DOHH2 (cell line): ENCODE measurements at regions not wholly inside any gene's neighbourhood (a gene's known extent, or its start where the extent isn't known, plus 50 kb on each side); places are given as distances from the start of the nearest gene placed in this dataset.

ENCODE experiments used
- H3F3A ChIP-seq: fragments of 200-600 bp; sonication (generic), shearing (Covaris generic); 2 replicates; pipeline ENCODE4 v1.6.0; 2016; ENCODE audit warnings: antibody characterized with exemption, mild to moderate bottlenecking; ENCODE audit not compliant: control insufficient read depth, insufficient read depth
- H3K27ac ChIP-seq: fragments of 200-600 bp; sonication (generic); 2 replicates; pipeline ENCODE4 v1.5.1; 2014; ENCODE audit warnings: low read depth, mild to moderate bottlenecking, low read length, moderate library complexity
- H3K27me3 ChIP-seq: fragments of 200-600 bp; sonication (generic); 2 replicates; pipeline ENCODE4 v1.6.1; 2014; ENCODE audit warnings: mild to moderate bottlenecking, low read length, mixed read lengths; ENCODE audit not compliant: control insufficient read depth
- H3K36me3 ChIP-seq: fragments of 200-600 bp; sonication (generic); 2 replicates; pipeline ENCODE4 v1.6.1; 2014; ENCODE audit warnings: mild to moderate bottlenecking, low read length, moderate library complexity, mixed read lengths; ENCODE audit not compliant: control insufficient read depth
- H3K4me1 ChIP-seq: fragments of 200-600 bp; sonication (generic); 2 replicates; pipeline ENCODE4 v1.6.1; 2014; ENCODE audit warnings: mild to moderate bottlenecking, low read length, mixed read lengths; ENCODE audit not compliant: control insufficient read depth
- H3K4me2 ChIP-seq: fragments of 200-600 bp; sonication (generic); 2 replicates; pipeline ENCODE4 v1.6.0; 2014; ENCODE audit warnings: mild to moderate bottlenecking, low read length, moderate library complexity
- H3K4me3 ChIP-seq: fragments of 200-600 bp; sonication (generic); 2 replicates; pipeline ENCODE4 v1.5.1; 2014; ENCODE audit warnings: mild to moderate bottlenecking, low read length, mixed read lengths
- H3K79me2 ChIP-seq: fragments of 200-600 bp; sonication (generic); 2 replicates; pipeline ENCODE4 v1.6.1; 2014; ENCODE audit warnings: mild to moderate bottlenecking, low read length, mixed read lengths; ENCODE audit not compliant: control insufficient read depth
- H3K9me2 ChIP-seq: fragments of 200-600 bp; sonication (generic); replicated peaks from 2 replicates; pipeline ENCODE4 v1.6.1; 2014; ENCODE audit warnings: mild to moderate bottlenecking, low read length, mixed read lengths; ENCODE audit not compliant: control insufficient read depth
- H3K9me3 ChIP-seq: fragments of 200-600 bp; sonication (generic); 2 replicates; pipeline ENCODE4 v1.6.1; 2014; ENCODE audit warnings: antibody characterized with exemption, low read length, mixed read lengths; ENCODE audit not compliant: control insufficient read depth, insufficient read depth
- H4K20me1 ChIP-seq: fragments of 200-600 bp; sonication (generic); 2 replicates; pipeline ENCODE4 v1.6.0; 2014; ENCODE audit warnings: low read depth, mild to moderate bottlenecking, antibody characterized with exemption, low read length, moderate library complexity; ENCODE audit not compliant: control insufficient read depth, insufficient read depth
- CTCF ChIP-seq: fragments of 200-600 bp; sonication (generic); IDR thresholded peaks from one replicate; pipeline ENCODE4 v1.5.1; 2014; ENCODE audit warnings: antibody characterized with exemption, mild to moderate bottlenecking, low read depth, low read length; ENCODE audit not compliant: poor library complexity, severe bottlenecking
- EZH2phosphoT487 ChIP-seq: fragments of 200-600 bp; sonication (generic); IDR thresholded peaks from 2 replicates; pipeline ENCODE4 v1.6.1; 2017; ENCODE audit warnings: borderline replicate concordance, mild to moderate bottlenecking, antibody characterized with exemption, low read length, moderate library complexity, mixed read lengths

- Histone ChIP-seq H3K4me2 (no peak overlapping the region), H3K4me1 (no peaks in the 10 kb centered on the region), H3K4me3 (no peak overlapping the region), H3K27ac (no peak overlapping the region), H3K79me2 (no peaks in the 10 kb centered on the region), H4K20me1 (no peaks in the 10 kb centered on the region), H3K36me3 (no peaks in the 10 kb centered on the region), H3K9me2 (no peaks in the 10 kb centered on the region), H3K27me3 (no peaks in the 10 kb centered on the region), H3F3A (no peaks in the 10 kb centered on the region), H3K9me3 (no peaks in the 10 kb centered on the region)
- TF ChIP-seq EZH2phosphoT487 (no peak), CTCF (no peak)
These were observed 163.7 kb upstream of the USP9Y start for GRCh38 chrY:12537226-12537854.

- Histone ChIP-seq H3K27ac (no peak overlapping the region), H3K4me1 (no peaks in the 10 kb centered on the region), H3K79me2 (no peaks in the 10 kb centered on the region), H3K36me3 (no peaks in the 10 kb centered on the region), H3F3A (no peaks in the 10 kb centered on the region), H3K4me3 (no peak overlapping the region), H3K4me2 (no peak overlapping the region), H3K27me3 (no peaks in the 10 kb centered on the region), H3K9me3 (no peaks in the 10 kb centered on the region), H4K20me1 (no peaks in the 10 kb centered on the region), H3K9me2 (no peaks in the 10 kb centered on the region)
- TF ChIP-seq EZH2phosphoT487 (no peak), CTCF (no peak)
These were observed 154.1 kb upstream of the USP9Y start for GRCh38 chrY:12546746-12547420.

GRCh38 chrY:12552471-12553283 is 148.4 kb upstream of the USP9Y start:
- H3K4me3 ChIP-seq: no peak overlapping the region
- no peaks in the 10 kb centered on the region for H3K9me2 ChIP-seq
- no peaks in the 10 kb centered on the region for H3K27me3 ChIP-seq
- no peaks in the 10 kb centered on the region for H3K4me1 ChIP-seq
- H3K27ac ChIP-seq: no peak overlapping the region
- H3F3A ChIP-seq: no peaks in the 10 kb centered on the region
- H3K36me3 ChIP-seq: no peaks in the 10 kb centered on the region
- no peak overlapping the region for H3K4me2 ChIP-seq
- H4K20me1 ChIP-seq: no peaks in the 10 kb centered on the region
- TF ChIP-seq CTCF (no peak), EZH2phosphoT487 (no peak)
- H3K9me3 ChIP-seq: no peaks in the 10 kb centered on the region
- H3K79me2 ChIP-seq: no peaks in the 10 kb centered on the region
